ENCODE measurements at regions not wholly inside any gene's neighbourhood (a gene's known extent, or its start where the extent isn't known, plus 50 kb on each side); places are given as distances from the start of the nearest gene placed in this dataset.
"Not testable (repeated sequence)": the region's sequence is repeated elsewhere in the genome, so short reads cannot be mapped to it uniquely, and the experiment has no call there.

DNA sequence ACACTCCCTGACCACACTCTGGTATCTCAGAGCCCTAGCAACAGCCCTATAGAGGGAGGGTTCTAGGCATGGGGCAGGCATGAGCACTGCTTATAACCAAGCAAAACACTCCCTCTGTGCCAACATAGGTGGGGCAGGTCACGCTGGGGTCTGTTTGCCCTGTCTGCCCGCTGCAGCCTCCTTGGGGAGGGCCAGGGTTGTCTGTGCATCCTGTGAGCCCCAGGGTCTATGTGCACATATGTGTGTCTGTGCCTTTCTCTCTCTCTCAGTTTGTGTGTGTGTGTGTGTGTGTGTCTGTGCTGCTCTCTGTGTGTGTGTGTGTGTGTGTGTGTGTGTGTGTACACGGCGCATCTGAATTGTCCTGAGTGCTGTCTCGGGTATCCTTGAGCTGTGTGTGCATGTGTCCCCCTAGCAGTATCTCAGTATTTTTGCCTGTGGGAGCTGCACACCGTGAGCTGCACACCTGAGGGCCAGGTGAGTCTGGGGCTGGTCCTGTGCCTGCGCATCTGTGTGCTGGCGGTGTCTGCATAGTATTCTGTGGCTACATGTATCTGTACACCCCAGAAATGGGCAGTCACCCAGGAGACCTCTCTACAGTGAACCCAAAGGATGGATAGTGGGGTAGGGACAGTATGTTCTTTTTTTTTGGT is 121.5 kb downstream of the LAT start:
- DNase-seq (ENCODE audit: low read depth), result not testable (repeated sequence)

DNA sequence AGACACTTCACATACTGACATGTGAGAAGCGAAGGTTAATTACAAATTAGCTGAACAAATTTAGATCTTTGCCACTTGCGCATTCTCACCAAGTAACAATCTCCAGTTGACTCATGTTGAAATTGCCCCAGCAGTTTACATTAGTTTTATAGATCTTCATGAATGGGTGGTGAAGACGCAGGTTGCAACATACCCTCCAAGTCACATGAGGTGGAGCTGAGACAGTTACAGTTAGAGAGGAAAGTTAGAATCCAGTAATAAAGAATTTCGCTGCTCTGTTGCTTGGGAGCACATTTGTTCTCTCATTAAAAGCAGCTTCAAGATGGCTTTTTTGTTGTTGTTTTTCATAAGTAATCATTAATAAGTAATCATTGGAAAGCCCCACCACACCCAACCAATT is 119.7 kb downstream of the LAT start:
- DNase-seq (ENCODE audit: low read depth), result not testable (repeated sequence)

GRCh38 chr16:29097965-29098364 is 113.1 kb downstream of the LAT start:
- DNase-seq (ENCODE audit: low read depth), result not testable (repeated sequence)

- DNase-seq (ENCODE audit: low read depth), result not testable (repeated sequence)
Observed at GRCh38 chr16:29094729-29095624, 110.1 kb downstream of the LAT start.

GRCh38 chr16:29094325-29094724 is 109.5 kb downstream of the LAT start:
- not testable (repeated sequence) for DNase-seq (ENCODE audit: low read depth)

DNA sequence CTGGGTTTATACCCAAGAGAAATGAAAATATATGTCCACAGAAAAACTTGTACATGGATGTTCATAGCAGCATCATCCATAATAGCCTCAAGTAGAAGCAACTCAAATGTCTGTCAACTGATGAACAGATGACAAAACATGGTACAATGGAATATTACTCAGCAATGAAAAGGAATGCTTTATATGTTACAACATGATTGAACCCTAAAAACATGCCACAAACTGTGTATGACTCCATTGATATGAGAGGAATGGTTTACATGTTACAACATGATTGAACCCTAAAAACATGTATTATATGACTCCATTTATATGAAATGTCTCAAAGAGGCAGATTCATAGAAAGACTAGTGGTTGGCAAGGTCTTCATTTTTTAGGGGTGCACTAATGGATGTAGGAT is 104.8 kb downstream of the LAT start:
- DNase-seq (ENCODE audit: low read depth), result not testable (repeated sequence)

DNA sequence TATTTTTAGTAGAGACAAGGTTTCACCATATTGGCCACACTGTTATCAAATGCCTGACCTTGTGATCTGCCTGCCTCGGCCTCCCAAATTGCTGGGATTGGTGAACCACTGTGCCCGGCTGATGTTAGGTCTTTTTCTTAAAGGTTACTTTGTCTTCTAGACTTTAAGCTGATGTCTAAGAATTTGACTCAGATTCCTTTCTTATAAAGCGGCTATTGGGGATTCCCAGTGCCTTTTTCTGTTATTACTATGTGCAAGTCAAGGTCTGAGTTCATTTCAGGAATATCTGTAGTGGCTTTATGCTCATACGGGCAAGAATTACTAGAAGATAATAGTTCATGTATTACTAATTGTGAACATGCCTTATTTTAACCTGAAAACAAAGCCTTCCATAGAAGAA is 102.8 kb downstream of the LAT start:
- DNase-seq (ENCODE audit: low read depth), result not testable (repeated sequence)

- not testable (repeated sequence) for DNase-seq (ENCODE audit: low read depth)
Observed at GRCh38 chr16:29081829-29082639, 97.2 kb downstream of the LAT start.

DNA sequence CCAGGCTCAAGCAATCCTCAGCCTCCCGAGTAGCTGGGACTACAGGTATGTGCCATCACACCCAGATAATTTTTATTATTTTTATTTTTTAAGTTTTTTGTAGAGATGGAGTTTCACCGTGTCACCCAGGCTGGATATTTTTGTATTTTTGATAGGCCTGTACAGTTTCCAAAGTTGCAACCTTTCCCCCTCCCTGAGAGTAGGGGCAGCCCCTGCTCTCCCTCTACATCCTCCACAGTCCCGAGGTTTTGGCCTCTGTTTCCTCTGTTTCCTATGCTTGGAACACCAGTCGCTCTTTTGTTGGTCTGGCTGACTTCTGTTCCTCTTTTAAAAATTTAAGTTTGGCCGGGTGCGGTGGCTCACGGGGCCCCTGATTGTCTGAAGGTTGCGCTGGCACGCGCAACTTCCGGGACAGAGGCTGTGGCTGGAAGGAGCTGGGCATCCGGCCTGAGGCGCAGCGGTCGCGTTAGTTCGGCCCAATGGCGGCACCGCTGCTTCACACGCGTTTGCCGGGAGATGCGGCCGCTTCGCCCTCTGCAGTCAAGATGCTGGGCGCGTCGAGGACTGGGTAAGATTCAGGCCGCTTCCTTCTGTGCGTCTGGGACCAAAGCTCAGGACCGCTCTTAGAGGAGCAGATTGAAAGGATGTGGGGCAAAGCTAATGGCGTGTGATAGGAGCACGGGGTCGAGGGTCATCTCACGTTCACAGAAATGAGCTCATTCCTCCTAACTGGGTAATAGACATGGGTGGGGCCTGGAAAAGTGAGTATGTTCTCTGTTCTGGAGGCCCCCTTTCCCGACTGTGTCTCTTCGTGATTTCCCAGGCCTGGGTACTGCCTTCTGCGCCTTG is 89.9 kb downstream of the LAT start:
- DNase-seq (ENCODE audit: low read depth), result not testable (repeated sequence)

DNA sequence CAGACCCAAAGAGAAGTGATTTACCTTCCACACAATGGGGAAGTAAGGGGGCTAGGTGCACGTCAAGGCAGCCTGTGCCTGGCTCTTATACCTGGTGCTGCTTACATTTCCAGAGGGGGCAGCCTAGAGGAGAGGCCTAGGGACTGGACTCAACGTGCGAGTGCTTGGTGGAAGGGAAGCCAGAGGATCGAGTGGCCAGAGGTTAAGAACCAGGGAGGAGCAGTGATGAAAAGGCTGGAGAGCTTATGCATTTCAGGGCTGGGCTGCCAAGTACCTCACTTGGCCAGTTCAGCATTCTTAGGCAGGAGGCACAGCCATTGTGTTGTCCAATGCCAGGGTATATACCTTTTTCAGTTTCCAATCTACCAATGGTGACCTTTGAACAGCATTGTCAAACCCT is 77.4 kb downstream of the LAT start:
- not testable (repeated sequence) for DNase-seq (ENCODE audit: low read depth)

- DNase-seq (ENCODE audit: low read depth), result not testable (repeated sequence)
Observed at GRCh38 chr16:29061467-29061921, 76.6 kb downstream of the LAT start.

GRCh38 chr16:29060022-29060810 is 75.4 kb downstream of the LAT start:
- not testable (repeated sequence) for DNase-seq (ENCODE audit: low read depth)

DNA sequence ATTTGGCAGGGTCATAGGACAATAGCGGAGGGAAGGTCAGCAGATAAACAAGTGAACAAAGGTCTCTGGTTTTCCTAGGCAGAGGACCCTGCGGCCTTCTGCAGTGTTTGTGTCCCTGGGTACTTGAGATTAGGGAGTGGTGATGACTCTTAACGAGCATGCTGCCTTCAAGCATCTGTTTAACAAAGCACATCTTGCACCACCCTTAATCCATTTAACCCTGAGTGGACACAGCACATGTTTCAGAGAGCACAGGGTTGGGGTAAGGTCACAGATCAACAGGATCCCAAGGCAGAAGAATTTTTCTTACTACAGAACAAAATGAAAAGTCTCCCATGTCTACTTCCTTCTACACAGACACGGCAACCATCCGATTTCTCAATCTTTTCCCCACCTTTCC is 74.7 kb downstream of the LAT start:
- DNase-seq (ENCODE audit: low read depth), result not testable (repeated sequence)
